Right atrium auricular region (tissue), 2 donors: ENCODE measurements at regions not wholly inside any gene's neighbourhood (a gene's known extent, or its start where the extent isn't known, plus 50 kb on each side); places are given as distances from the start of the nearest gene placed in this dataset.

Source experiments
- DNase-seq: peaks from one replicate; pipeline ENCODE4 v3.0.0-alpha.2; 2019; ENCODE audit warnings: low spot score
- H3K27ac ChIP-seq, 2 donors: fragments of 200-600 bp; sonication (generic); 1 replicate in 1 of 2; 2 replicates in 1 of 2; pipeline ENCODE4 v1.5.1; 2016 to 2019
- H3K27me3 ChIP-seq, 2 donors: fragments of 200-600 bp; sonication (generic); one replicate each; pipeline versions ENCODE4 v1.5.1 to v1.6.0; 2017 to 2019
- H3K36me3 ChIP-seq: fragments of 200-600 bp; sonication (generic); one replicate; pipeline ENCODE4 v1.5.1; 2016
- H3K4me1 ChIP-seq, 2 donors: fragments of 200-600 bp; sonication (generic); one replicate each; pipeline versions ENCODE4 v1.5.1 to v1.6.0; 2017 to 2019
- H3K4me3 ChIP-seq, 2 donors: fragments of 200-600 bp; sonication (generic); 1 replicate in 1 of 2; 2 replicates in 1 of 2; pipeline ENCODE4 v1.5.1; 2017 to 2019; ENCODE audit warnings: mild to moderate bottlenecking in 1 of 2, moderate library complexity in 1 of 2
- H3K9me3 ChIP-seq, 2 donors: fragments of 200-600 bp; sonication (generic); one replicate each; pipeline ENCODE4 v1.5.1; 2019
- TF ChIP-seq, protein P1 (sequence below), 2 donors: fragments of 200-600 bp; sonication (generic); IDR thresholded peaks; one replicate each; pipeline ENCODE4 v1.5.1; 2019; ENCODE audit warnings: antibody characterized with exemption in 2 of 2

DNA sequence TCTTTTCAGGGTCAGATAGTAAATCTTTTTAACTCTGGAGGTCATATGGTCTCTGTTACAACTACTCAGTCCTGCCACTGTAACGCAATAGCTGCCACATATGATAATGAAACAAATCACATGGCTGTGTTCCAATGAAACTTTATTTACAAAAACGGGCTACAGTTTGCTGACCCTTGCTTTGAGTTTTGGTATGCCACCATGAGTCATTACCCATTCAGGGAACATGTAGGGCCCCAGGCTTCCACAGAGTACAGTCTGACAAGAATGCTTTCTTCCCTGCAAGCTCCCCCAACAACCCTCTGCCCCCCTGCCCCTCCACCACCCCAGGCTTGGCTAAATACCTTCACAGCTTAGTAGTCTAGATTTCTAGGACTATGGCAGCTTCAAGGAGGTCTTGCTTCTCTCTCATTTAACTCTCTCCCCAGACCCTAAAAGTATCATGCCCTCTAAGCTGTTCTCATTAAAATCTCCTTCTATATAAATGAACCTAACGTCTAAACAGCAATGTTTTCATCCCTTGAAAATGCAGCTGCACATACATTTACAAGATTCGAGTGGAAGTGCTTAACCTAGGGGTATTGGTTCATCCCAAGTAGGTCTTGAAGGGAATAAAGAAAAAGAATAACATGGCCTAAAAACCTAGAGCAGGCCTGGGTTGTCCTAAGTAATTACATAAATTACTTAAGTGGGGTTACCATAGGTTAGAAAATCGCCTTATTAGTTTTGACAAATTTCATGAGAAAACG lies 117.8 kb upstream of the PRICKLE2 start:
- no peaks in the 10 kb centered on the region for H3K27me3 ChIP-seq
- no peak for DNase-seq
- H3K4me3 ChIP-seq: no peak overlapping the region
- H3K36me3 ChIP-seq: no peaks in the 10 kb centered on the region
- TF ChIP-seq, protein P1, sequence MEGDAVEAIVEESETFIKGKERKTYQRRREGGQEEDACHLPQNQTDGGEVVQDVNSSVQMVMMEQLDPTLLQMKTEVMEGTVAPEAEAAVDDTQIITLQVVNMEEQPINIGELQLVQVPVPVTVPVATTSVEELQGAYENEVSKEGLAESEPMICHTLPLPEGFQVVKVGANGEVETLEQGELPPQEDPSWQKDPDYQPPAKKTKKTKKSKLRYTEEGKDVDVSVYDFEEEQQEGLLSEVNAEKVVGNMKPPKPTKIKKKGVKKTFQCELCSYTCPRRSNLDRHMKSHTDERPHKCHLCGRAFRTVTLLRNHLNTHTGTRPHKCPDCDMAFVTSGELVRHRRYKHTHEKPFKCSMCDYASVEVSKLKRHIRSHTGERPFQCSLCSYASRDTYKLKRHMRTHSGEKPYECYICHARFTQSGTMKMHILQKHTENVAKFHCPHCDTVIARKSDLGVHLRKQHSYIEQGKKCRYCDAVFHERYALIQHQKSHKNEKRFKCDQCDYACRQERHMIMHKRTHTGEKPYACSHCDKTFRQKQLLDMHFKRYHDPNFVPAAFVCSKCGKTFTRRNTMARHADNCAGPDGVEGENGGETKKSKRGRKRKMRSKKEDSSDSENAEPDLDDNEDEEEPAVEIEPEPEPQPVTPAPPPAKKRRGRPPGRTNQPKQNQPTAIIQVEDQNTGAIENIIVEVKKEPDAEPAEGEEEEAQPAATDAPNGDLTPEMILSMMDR (IDR thresholded peaks at IDR 0.05): no peak
- H3K27ac ChIP-seq: no peak overlapping the region
- peaks cover 0 to 15% of the 10 kb centered on the region in 2 donors for H3K4me1 ChIP-seq
- no peaks in the 10 kb centered on the region for H3K9me3 ChIP-seq

DNA sequence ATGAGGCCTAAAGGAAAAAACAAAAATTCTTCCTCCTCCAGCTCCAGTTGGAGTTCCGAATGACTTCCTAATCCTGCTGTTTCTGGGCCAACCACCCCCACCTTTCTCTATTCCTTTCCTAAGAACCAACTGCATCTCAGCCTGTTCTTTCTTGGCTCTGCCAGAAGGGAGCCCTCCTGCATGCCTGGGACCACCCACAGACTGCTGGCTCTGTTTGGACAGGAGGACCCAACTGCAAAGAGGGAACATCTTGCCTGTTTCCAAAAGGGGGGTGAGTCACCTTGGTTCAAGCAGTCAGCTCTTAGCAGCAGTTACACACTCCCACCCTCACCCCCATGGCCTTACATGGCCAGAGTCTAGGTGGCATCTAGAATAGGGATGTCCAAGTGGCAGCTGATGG lies 116.0 kb upstream of the PRICKLE2 start:
- Histone ChIP-seq H3K36me3 (no peaks in the 10 kb centered on the region), H3K27me3 (no peaks in the 10 kb centered on the region), H3K27ac (peak overlapping the region in 1 of 2 donors; percentile 19), H3K9me3 (no peaks in the 10 kb centered on the region), H3K4me1 (peaks cover 0 to 15% of the 10 kb centered on the region in 2 donors), H3K4me3 (no peak overlapping the region)
- TF ChIP-seq, protein P1 (IDR thresholded peaks at IDR 0.05): no peak
- no peak for DNase-seq

DNA sequence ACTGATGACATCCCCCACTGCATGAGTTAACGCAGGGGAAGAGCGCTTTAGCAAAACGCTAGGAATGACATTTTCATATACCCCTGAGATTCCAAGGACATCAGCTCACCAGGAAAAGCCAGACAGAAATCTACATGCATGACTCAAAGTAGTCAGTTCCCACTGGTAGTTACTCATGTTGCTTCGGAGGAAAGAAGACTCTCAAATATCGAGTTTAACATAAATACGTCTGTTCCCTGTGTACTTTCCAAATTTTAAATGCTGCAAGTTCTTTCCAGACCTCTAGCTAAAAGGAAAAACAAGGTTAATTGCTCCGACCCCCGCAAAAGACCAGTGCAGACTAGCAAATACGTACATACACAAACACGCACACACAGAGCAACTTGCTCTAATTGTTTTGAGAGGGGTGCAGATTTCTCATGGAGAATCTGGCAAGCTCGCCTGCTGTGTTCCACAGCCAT lies 115.4 kb upstream of the PRICKLE2 start:
- TF ChIP-seq, protein P1 (IDR thresholded peaks at IDR 0.05): no peak
- no peaks in the 10 kb centered on the region for H3K9me3 ChIP-seq
- no peak for DNase-seq
- H3K27ac ChIP-seq: peak overlapping the region in 1 of 2 donors; percentile 19
- H3K4me3 ChIP-seq: no peak overlapping the region
- H3K4me1 ChIP-seq: peaks cover 0 to 10% of the 10 kb centered on the region in 2 donors
- no peaks in the 10 kb centered on the region for H3K27me3 ChIP-seq
- no peaks in the 10 kb centered on the region for H3K36me3 ChIP-seq

DNA sequence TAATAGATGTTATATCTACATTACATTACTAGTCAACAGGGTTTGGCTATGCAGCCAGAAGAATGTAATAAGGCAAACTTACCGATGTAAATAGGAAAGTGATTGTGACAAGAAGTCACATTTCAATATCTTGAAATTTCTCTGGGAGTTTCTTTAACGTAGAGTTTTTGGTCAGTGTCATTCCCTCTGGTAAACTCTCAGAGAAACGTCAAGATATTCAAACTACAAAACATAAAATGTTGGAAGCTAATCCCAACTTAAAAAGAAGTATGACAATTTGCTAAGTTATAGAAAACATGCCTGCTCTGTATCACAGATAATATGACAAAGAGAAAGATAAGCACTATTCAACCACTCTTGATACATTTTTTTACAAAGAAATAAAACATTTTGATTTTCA lies 111.2 kb upstream of the PRICKLE2 start:
- H3K27ac ChIP-seq: no peak overlapping the region
- H3K4me3 ChIP-seq: no peak overlapping the region
- DNase-seq: no peak
- no peaks in the 10 kb centered on the region for H3K36me3 ChIP-seq
- H3K27me3 ChIP-seq: no peaks in the 10 kb centered on the region
- TF ChIP-seq, protein P1 (IDR thresholded peaks at IDR 0.05): no peak
- no peaks in the 10 kb centered on the region for H3K4me1 ChIP-seq
- no peaks in the 10 kb centered on the region for H3K9me3 ChIP-seq

DNA sequence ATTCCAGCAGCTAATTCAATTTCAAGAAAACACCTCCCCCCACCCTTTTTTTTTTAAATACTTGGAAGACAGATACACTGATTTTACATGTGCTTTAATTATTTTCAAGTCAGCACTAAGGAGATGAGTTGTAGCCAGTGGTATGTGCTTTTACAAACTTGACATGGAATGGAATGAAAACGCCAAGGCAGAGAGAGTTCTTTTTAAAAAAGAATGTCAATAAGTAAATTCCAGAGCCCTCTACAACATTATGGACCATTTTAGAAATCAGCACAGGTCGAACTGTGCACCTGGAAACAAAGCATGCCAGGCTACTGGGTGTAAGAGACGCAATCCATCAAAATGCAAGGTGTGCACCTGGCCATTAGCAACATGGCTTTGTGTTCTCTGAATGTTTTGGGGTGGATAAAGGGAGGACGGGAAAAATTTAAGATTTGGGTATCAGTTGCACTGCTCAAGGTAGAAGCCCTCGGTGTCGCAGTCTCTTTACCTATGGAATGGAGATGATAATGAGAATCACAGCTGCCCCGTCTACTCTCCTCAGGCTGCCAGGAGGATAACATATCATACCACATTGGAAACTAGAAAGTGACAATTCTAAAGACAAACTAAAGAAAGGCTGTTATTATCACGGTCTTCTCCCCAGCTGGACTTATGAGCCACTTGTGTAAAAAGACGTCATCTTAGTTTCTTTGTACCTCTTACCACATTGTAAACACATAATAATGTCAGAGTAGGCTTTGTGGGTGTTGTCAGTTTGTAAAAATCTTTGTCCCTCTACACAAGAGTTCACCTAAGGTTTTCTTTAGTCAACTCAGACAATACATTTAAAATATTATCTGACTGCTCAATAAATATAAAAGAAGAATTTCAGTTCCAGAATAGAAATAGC lies 107.4 kb upstream of the PRICKLE2 start:
- Histone ChIP-seq H3K27ac (no peak overlapping the region), H3K4me1 (no peaks in the 10 kb centered on the region), H3K27me3 (no peaks in the 10 kb centered on the region), H3K4me3 (no peak overlapping the region), H3K36me3 (no peaks in the 10 kb centered on the region), H3K9me3 (no peaks in the 10 kb centered on the region)
- no peak for DNase-seq
- TF ChIP-seq, protein P1 (IDR thresholded peaks at IDR 0.05): no peak
